NCI-H510A treated with DMSO at 0.1 percent for 48 hours (cell line): ENCODE measurements at regions not wholly inside any gene's neighbourhood (a gene's known extent, or its start where the extent isn't known, plus 50 kb on each side); places are given as distances from the start of the nearest gene placed in this dataset.
A peak's percentile ranks its signal among the peaks of the same experiment; 100 is the strongest.

Experiments
- DNase-seq: peaks from one replicate; lab custom pipeline; 2025; lab: John Stamatoyannopoulos, UW

GRCh38 chr11:70725739-70726138 is 327.4 kb downstream of the CTTN start:
- DNase-seq, result no peak

GRCh38 chr11:70727021-70727420 is 328.7 kb downstream of the CTTN start:
- DNase-seq, result no peak

GRCh38 chr11:70727899-70728620 is 329.7 kb downstream of the CTTN start:
- DNase-seq, result peak; percentile 57

- DNase-seq, result peak; percentile 63
Observed at GRCh38 chr11:70729949-70730348, 331.6 kb downstream of the CTTN start.

GRCh38 chr11:70730411-70730810 is 332.1 kb downstream of the CTTN start:
- DNase-seq, result no peak

- no peak for DNase-seq
Observed at GRCh38 chr11:70731271-70732022, 333.1 kb downstream of the CTTN start.

- no peak for DNase-seq
Observed at GRCh38 chr11:70732023-70732880, 333.9 kb downstream of the CTTN start.

- no peak for DNase-seq
Observed at GRCh38 chr11:70732881-70733196, 334.5 kb downstream of the CTTN start.

GRCh38 chr11:70733327-70734325 is 335.3 kb downstream of the CTTN start:
- no peak for DNase-seq

GRCh38 chr11:70734379-70734778 is 336.1 kb downstream of the CTTN start:
- DNase-seq, result no peak

GRCh38 chr11:70734911-70735310 is 336.6 kb downstream of the CTTN start:
- no peak for DNase-seq

- DNase-seq, result no peak
Observed at GRCh38 chr11:70735976-70736375, 337.6 kb downstream of the CTTN start.

- no peak for DNase-seq
Observed at GRCh38 chr11:70736461-70736860, 338.1 kb downstream of the CTTN start.

- DNase-seq, result no peak
Observed at GRCh38 chr11:70736937-70737640, 338.8 kb downstream of the CTTN start.

- no peak for DNase-seq
Observed at GRCh38 chr11:70737816-70738630, 339.7 kb downstream of the CTTN start.

GRCh38 chr11:70738661-70739060 is 340.3 kb downstream of the CTTN start:
- DNase-seq, result no peak

- DNase-seq, result no peak
Observed at GRCh38 chr11:70739091-70739490, 340.8 kb downstream of the CTTN start.

GRCh38 chr11:70739811-70740487 is 341.6 kb downstream of the CTTN start:
- no peak for DNase-seq

GRCh38 chr11:70740488-70740851 is 342.1 kb downstream of the CTTN start:
- no peak for DNase-seq
